H1 (cell line): ENCODE measurements at regions not wholly inside any gene's neighbourhood (a gene's known extent, or its start where the extent isn't known, plus 50 kb on each side); places are given as distances from the start of the nearest gene placed in this dataset.

Experiments
- CTCF ChIA-PET: fragments of 300-600 bp; sonication (Branson Sonifier 250); formaldehyde crosslinking; loops from one replicate; lab custom pipeline; 2021; ENCODE audit not compliant: partially characterized antibody; lab: Charles Lee
- POLR2A ChIA-PET: fragments of 300-600 bp; sonication (Branson Sonifier 250); formaldehyde crosslinking; loops from one replicate; lab custom pipeline; 2021; ENCODE audit warnings: inconsistent platforms; ENCODE audit not compliant: partially characterized antibody; lab: Charles Lee
- DNase-seq, 2 experiments: peaks; one replicate each; pipeline versions ENCODE4 v3.0.0 to v3.0.0-alpha.2; 2010 to 2022; ENCODE audit warnings: low spot score in 2 of 2, low read depth in 1 of 2, mixed read lengths in 1 of 2
- FAIRE-seq: peaks from 2 replicates; lab custom pipeline; 2011; peaks lifted over from hg19 to GRCh38; lab: Jason Lieb, UNC
- H2AFZ ChIP-seq: 2 replicates; pipeline ENCODE4 v1.8.1; 2012; ENCODE audit warnings: low read length, inconsistent platforms
- H2AK5ac ChIP-seq: 2 replicates; pipeline ENCODE4 v1.6.1; 2013; ENCODE audit warnings: low read depth, low read length
- H2BK120ac ChIP-seq: replicated peaks from 2 replicates; pipeline ENCODE3; 2013; ENCODE audit warnings: low read depth, low read length, inconsistent platforms
- H2BK12ac ChIP-seq: 2 replicates; pipeline ENCODE4 v1.6.1; 2013; ENCODE audit warnings: low read depth, low read length
- H2BK15ac ChIP-seq: 2 replicates; pipeline ENCODE4 v1.6.1; 2013; ENCODE audit warnings: low read length
- H2BK20ac ChIP-seq: 2 replicates; pipeline ENCODE4 v1.6.1; 2013; ENCODE audit warnings: low read length
- H2BK5ac ChIP-seq: 2 replicates; pipeline ENCODE4 v1.6.1; 2013; ENCODE audit warnings: low read depth, low read length
- H3K14ac ChIP-seq: 2 replicates; pipeline ENCODE4 v1.6.1; 2013; ENCODE audit warnings: inconsistent platforms; ENCODE audit not compliant: insufficient read length
- H3K18ac ChIP-seq: 2 replicates; pipeline ENCODE4 v1.6.1; 2013; ENCODE audit warnings: low read length; ENCODE audit errors: extremely low read depth
- H3K23ac ChIP-seq: 2 replicates; pipeline ENCODE4 v1.6.1; 2013; ENCODE audit warnings: inconsistent platforms; ENCODE audit not compliant: insufficient read length
- H3K23me2 ChIP-seq: 2 replicates; pipeline ENCODE4 v1.6.1; 2013; ENCODE audit warnings: low read depth, low read length
- H3K27ac ChIP-seq: 2 replicates; pipeline ENCODE4 v1.6.1; 2011; ENCODE audit warnings: low read depth, low read length, inconsistent platforms
- H3K27me3 ChIP-seq, 4 experiments: replicated peaks in 1 of 4; 1 replicate in 1 of 4; 2 replicates in 3 of 4; pipeline versions ENCODE4 v1.6.1 to v1.8.1; 2011 to 2013; ENCODE audit warnings: low read length in 3 of 4, mild to moderate bottlenecking in 3 of 4, inconsistent platforms in 2 of 4, mixed read lengths in 2 of 4, moderate library complexity in 1 of 4; ENCODE audit not compliant: control insufficient read depth in 3 of 4, insufficient read depth in 3 of 4; ENCODE audit errors: extremely low read depth in 1 of 4
- H3K36me3 ChIP-seq, 4 experiments: 2 replicates each; pipeline versions ENCODE4 v1.6.1 to v1.8.1; 2011 to 2013; ENCODE audit warnings: mild to moderate bottlenecking in 4 of 4, low read length in 3 of 4, moderate library complexity in 2 of 4, control low read depth in 1 of 4, inconsistent platforms in 1 of 4; ENCODE audit not compliant: insufficient read depth in 4 of 4, control insufficient read depth in 2 of 4
- H3K4ac ChIP-seq: replicated peaks from 2 replicates; pipeline ENCODE3; 2013; ENCODE audit warnings: low read length, low read depth, mixed read lengths, inconsistent platforms; ENCODE audit not compliant: insufficient read length
- H3K4me1 ChIP-seq, 4 experiments: replicated peaks in 1 of 4; 1 replicate in 1 of 4; 2 replicates in 3 of 4; pipeline versions ENCODE4 v1.6.1 to v1.8.1; 2011 to 2013; ENCODE audit warnings: low read length in 3 of 4, inconsistent platforms in 2 of 4, mixed read lengths in 1 of 4; ENCODE audit not compliant: insufficient read depth in 4 of 4, control insufficient read depth in 3 of 4
- H3K4me2 ChIP-seq, 2 experiments: 2 replicates each; pipeline versions ENCODE4 v1.6.1 to v1.8.1; 2011 to 2013; ENCODE audit warnings: low read depth in 2 of 2, low read length in 2 of 2, control low read depth in 1 of 2, inconsistent platforms in 1 of 2, mild to moderate bottlenecking in 1 of 2; ENCODE audit not compliant: insufficient read depth in 1 of 2
- H3K4me3 ChIP-seq, 4 experiments: fragments of 200-600, 300-600 bp in 1 of 4; sonication (generic), shearing (Covaris generic), sonication (Bioruptor Twin) in 1 of 4; 2 replicates each; pipeline versions ENCODE4 v1.5.1 to v1.8.1; 2011 to 2016; ENCODE audit warnings: low read length in 4 of 4, low read depth in 3 of 4, control low read depth in 2 of 4, inconsistent platforms in 2 of 4, mild to moderate bottlenecking in 2 of 4, mixed read lengths in 1 of 4, moderate library complexity in 1 of 4; ENCODE audit not compliant: insufficient read depth in 2 of 4; ENCODE audit errors: extremely low read depth in 1 of 4
- H3K56ac ChIP-seq: replicated peaks from 2 replicates; pipeline ENCODE3; 2013; ENCODE audit warnings: low read depth, mild to moderate bottlenecking, mixed read lengths, low read length, inconsistent platforms; ENCODE audit not compliant: insufficient read length
- H3K79me1 ChIP-seq: 2 replicates; pipeline ENCODE4 v1.6.1; 2013; ENCODE audit warnings: low read depth, low read length, control low read depth
- H3K79me2 ChIP-seq, 2 experiments: 2 replicates each; pipeline versions ENCODE4 v1.6.1 to v1.8.1; 2012 to 2013; ENCODE audit warnings: low read length in 2 of 2, mild to moderate bottlenecking in 2 of 2, inconsistent platforms in 1 of 2; ENCODE audit not compliant: insufficient read depth in 2 of 2, control insufficient read depth in 1 of 2
- H3K9ac ChIP-seq, 4 experiments: replicated peaks in 1 of 4; 1 replicate in 1 of 4; 2 replicates in 3 of 4; pipeline versions ENCODE4 v1.6.1 to v1.8.1; 2011 to 2013; ENCODE audit warnings: low read depth in 3 of 4, low read length in 3 of 4, control low read depth in 2 of 4, mild to moderate bottlenecking in 2 of 4, moderate library complexity in 2 of 4, inconsistent platforms in 1 of 4; ENCODE audit errors: extremely low read depth in 1 of 4
- H3K9me3 ChIP-seq, 2 experiments: 2 replicates each; pipeline versions ENCODE4 v1.6.1 to v1.8.1; 2012 to 2013; ENCODE audit warnings: mild to moderate bottlenecking in 2 of 2, moderate library complexity in 2 of 2, control low read depth in 1 of 2, inconsistent platforms in 1 of 2, low read depth in 1 of 2, low read length in 1 of 2, mixed read lengths in 1 of 2; ENCODE audit not compliant: insufficient read depth in 2 of 2
- H4K20me1 ChIP-seq, 2 experiments: replicated peaks in 1 of 2; 2 replicates each; pipeline versions ENCODE3 to v1.8.1; 2011 to 2013; ENCODE audit warnings: inconsistent platforms in 2 of 2, low read length in 2 of 2, mild to moderate bottlenecking in 1 of 2; ENCODE audit not compliant: insufficient read depth in 2 of 2, control insufficient read depth in 1 of 2
- H4K5ac ChIP-seq: 2 replicates; pipeline ENCODE4 v1.6.1; 2013; ENCODE audit warnings: low read length, low read depth, mixed read lengths, inconsistent platforms; ENCODE audit not compliant: insufficient read length
- H4K8ac ChIP-seq: 2 replicates; pipeline ENCODE4 v1.8.0; 2013; ENCODE audit warnings: mild to moderate bottlenecking, moderate library complexity, low read length, inconsistent platforms; ENCODE audit not compliant: insufficient read depth; ENCODE audit errors: extremely low read depth
- H4K91ac ChIP-seq: replicated peaks from 2 replicates; pipeline ENCODE3; 2013; ENCODE audit warnings: low read length, mixed read lengths, inconsistent platforms; ENCODE audit not compliant: insufficient read length
- ATF2 ChIP-seq: IDR thresholded peaks from 2 replicates; pipeline ENCODE4 v1.6.1; 2012; ENCODE audit warnings: low read length, inconsistent platforms
- ATF3 ChIP-seq: IDR thresholded peaks from 2 replicates; pipeline ENCODE4 v1.6.1; 2011; ENCODE audit warnings: low read depth, mild to moderate bottlenecking, low read length; ENCODE audit not compliant: insufficient read depth
- BRCA1 ChIP-seq: IDR thresholded peaks from 2 replicates; pipeline ENCODE4 v1.6.1; 2012; ENCODE audit warnings: low read depth, low read length, improper control_type of control experiment
- CBX8 ChIP-seq: fragments of 300-800, 300-1000 bp; sonication (generic); IDR thresholded peaks from 2 replicates; pipeline ENCODE4 v1.7.1; 2016; ENCODE audit warnings: low read depth, low read length, borderline replicate concordance
- CEBPB ChIP-seq: IDR thresholded peaks from 2 replicates; pipeline ENCODE4 v1.6.1; 2012; ENCODE audit warnings: low read depth, low read length
- EGR1 ChIP-seq: IDR thresholded peaks from 2 replicates; pipeline ENCODE4 v1.6.1; 2011; ENCODE audit warnings: low read depth, low read length, borderline replicate concordance
- EZH2 ChIP-seq: fragments of 200-600 bp; sonication (generic); IDR thresholded peaks from 2 replicates; pipeline ENCODE4 v1.7.1; 2012; ENCODE audit warnings: low read depth, mild to moderate bottlenecking, moderate library complexity, low read length, inconsistent platforms; ENCODE audit not compliant: severe bottlenecking
- MAX ChIP-seq: IDR thresholded peaks from 2 replicates; pipeline ENCODE4 v1.6.1; 2012; ENCODE audit warnings: inconsistent platforms
- SP2 ChIP-seq: IDR thresholded peaks from 2 replicates; pipeline ENCODE4 v1.6.1; 2012; ENCODE audit warnings: mild to moderate bottlenecking, low read length, inconsistent platforms
- YY1 ChIP-seq: IDR thresholded peaks from 2 replicates; pipeline ENCODE4 v1.6.1; 2011; ENCODE audit warnings: low read depth, mild to moderate bottlenecking, low read length
- ZNF274 ChIP-seq: IDR thresholded peaks from 2 replicates; pipeline ENCODE4 v1.7.0; 2012; ENCODE audit warnings: low read length, borderline replicate concordance; ENCODE audit errors: extremely low read depth
- WGBS, 2 experiments: shearing (Covaris generic) in 1 of 2; methylation state at CpG; one replicate each; pipeline versions ENCODE4 v1.1.6 to v1.1.7; 2013 to 2015; ENCODE audit warnings: low lambda C conversion rate in 2 of 2, mixed read lengths in 2 of 2, inconsistent platforms in 1 of 2, low coverage in 1 of 2, missing lambda C conversion rate in 1 of 2; ENCODE audit not compliant: insufficient replicate concordance in 2 of 2, insufficient coverage in 1 of 2, insufficient read length in 1 of 2; ENCODE audit errors: extremely low coverage in 1 of 2, missing lambda C conversion rate in 1 of 2; 5-methylcytosine and 5-hydroxymethylcytosine counted together

- no peaks in the 10 kb centered on the region for H3K36me3 ChIP-seq
- H3K4ac ChIP-seq = no peak overlapping the region
- no peak overlapping the region for H3K4me2 ChIP-seq
- WGBS, 2 experiments = 86% methylated on average over 1 of the region's 1 CpG; no CpG with 5 or more reads in 1 of the 2 experiments
- no peak overlapping the region for H2BK12ac ChIP-seq
- H3K23me2 ChIP-seq = no peaks in the 10 kb centered on the region
- H3K18ac ChIP-seq = no peak overlapping the region
- H3K9ac ChIP-seq = no peak overlapping the region
- no peak overlapping the region for H3K23ac ChIP-seq
- H2BK15ac ChIP-seq = no peak overlapping the region
- H3K4me3 ChIP-seq = no peak overlapping the region
- ChIA-PET CTCF (interaction anchor here (1.2 to 1.4 kb wide), 2 partner anchors 10 to 135 kb away, joined by 3 to 4 read pairs; no protein-coding TSS in a partner anchor), POLR2A (no interaction called here)
- H3K79me1 ChIP-seq = no peaks in the 10 kb centered on the region
- H3K56ac ChIP-seq = no peak overlapping the region
- H2BK5ac ChIP-seq = no peak overlapping the region
- no peak overlapping the region for H4K91ac ChIP-seq
- DNase-seq = no peak
- H2BK20ac ChIP-seq = no peak overlapping the region
- H2AFZ ChIP-seq = no peak overlapping the region
- no peaks in the 10 kb centered on the region for H3K9me3 ChIP-seq
- FAIRE-seq = no peak
- H4K20me1 ChIP-seq = no peaks in the 10 kb centered on the region
- H3K79me2 ChIP-seq = no peaks in the 10 kb centered on the region
- no peaks in the 10 kb centered on the region for H3K27me3 ChIP-seq
- H3K4me1 ChIP-seq = 0 out of 7 replicates have a peak, but pooled peaks cover 0 to 1% (median 0%) of the 10 kb centered on the region in 4 experiments
- no peak overlapping the region for H2AK5ac ChIP-seq
- no peak overlapping the region for H3K27ac ChIP-seq
- H4K8ac ChIP-seq = no peak overlapping the region
- H3K14ac ChIP-seq = no peak overlapping the region
- H4K5ac ChIP-seq = no peak overlapping the region
- H2BK120ac ChIP-seq = no peak overlapping the region
- TF ChIP-seq ATF3 (no peak), EZH2 (no peak), MAX (no peak), BRCA1 (no peak), ATF2 (no peak), YY1 (no peak), SP2 (no peak), ZNF274 (no peak), EGR1 (no peak), CEBPB (no peak), CBX8 (no peak)
- TF ChIP-seq, all 59 proteins: peak for 0
These were observed 214.5 kb downstream of the SNX18 start for GRCh38 chr5:54732108-54732507.
